Heart left ventricle (tissue), 16 donors: ENCODE measurements at regions not wholly inside any gene's neighbourhood (a gene's known extent, or its start where the extent isn't known, plus 50 kb on each side); places are given as distances from the start of the nearest gene placed in this dataset.
A peak's percentile ranks its signal among the peaks of the same experiment; 100 is the strongest.

ENCODE experiments used
- ATAC-seq, 4 donors: fragments of 200-7000 bp; cut with Tn5 transposase; one replicate each; pipeline ENCODE4 v1.9.1; 2020 to 2022; ENCODE audit warnings: moderate library complexity in 4 of 4, mild to moderate bottlenecking in 3 of 4, moderate number of reproducible peaks in 1 of 4
- DNase-seq, 5 donors: peaks; one replicate each; pipeline ENCODE4 v3.0.0-alpha.2; 2020
- H3K27ac ChIP-seq, 12 donors: fragments of 200-600 bp; sonication (generic) in 4 of 12; one replicate each; pipeline versions ENCODE4 v1.5.0 to v1.8.0; 2016 to 2022; ENCODE audit warnings: mild to moderate bottlenecking in 2 of 12
- H3K27me3 ChIP-seq, 9 donors: fragments of 200-600 bp; sonication (generic) in 2 of 9; one replicate each; pipeline versions ENCODE4 v1.5.1 to v1.8.0; 2016 to 2022; ENCODE audit warnings: mild to moderate bottlenecking in 3 of 9
- H3K36me3 ChIP-seq, 9 donors: fragments of 200-600 bp; sonication (generic) in 2 of 9; one replicate each; pipeline versions ENCODE4 v1.5.0 to v1.8.0; 2018 to 2022; ENCODE audit warnings: mild to moderate bottlenecking in 2 of 9
- H3K4me1 ChIP-seq, 12 donors: fragments of 200-600 bp; sonication (generic) in 4 of 12; one replicate each; pipeline versions ENCODE4 v1.5.0 to v1.8.0; 2016 to 2022; ENCODE audit warnings: mild to moderate bottlenecking in 3 of 12
- H3K4me3 ChIP-seq, 12 donors: fragments of 200-600 bp; sonication (generic) in 4 of 12; one replicate each; pipeline versions ENCODE4 v1.5.0 to v1.8.0; 2017 to 2022; ENCODE audit warnings: mild to moderate bottlenecking in 9 of 12, moderate library complexity in 4 of 12
- H3K9me3 ChIP-seq, 12 donors: fragments of 200-600 bp; sonication (generic) in 4 of 12; one replicate each; pipeline versions ENCODE4 v1.5.0 to v1.8.0; 2016 to 2022; ENCODE audit warnings: mild to moderate bottlenecking in 1 of 12
- POLR2A ChIP-seq, 2 donors: fragments of 450-650 bp; IDR thresholded peaks; one replicate each; pipeline ENCODE4 v1.6.1; 2017; ENCODE audit warnings: antibody characterized with exemption in 2 of 2, mild to moderate bottlenecking in 2 of 2, moderate library complexity in 2 of 2
- WGBS, 4 donors: extraction: QIAGEN DNeasy Blood & Tissue Kit in 2 of 4; methylation state at CpG; one replicate each; pipeline versions ENCODE4 v1.1.5 to v1.1.7; 2013 to 2018; 5-methylcytosine and 5-hydroxymethylcytosine counted together
- intact Hi-C, 10 donors: fragments of 100-400 bp; cut with DNase I; formaldehyde crosslinking; loops; one replicate each; pipeline versions ENCODE4 v1.11.1 to v1.14.2; 2022
- TF ChIP-seq, protein P1 (sequence below), 12 donors: fragments of 200-600 bp; sonication (generic) in 4 of 12; IDR thresholded peaks; one replicate each; pipeline versions ENCODE4 v1.5.0 to v1.8.0; 2018 to 2022; ENCODE audit warnings: antibody characterized with exemption in 12 of 12, mild to moderate bottlenecking in 5 of 12
- donor health status: ischemic (EF 13 %, LVEDD 7.1; RV severe dilation, severe dysfunction).
- donor health status: healthy with polysubstance abuse.
- donor health status: DM: no; HTN: yes; CAD: no.
- donor health status: DM: no; HTN: no; CAD: no.
- donor health status: ischemic (EF 25% LVEDD 6.9; RV normal size, moderate dysfunction).
- donor health status: ischemic (EF 25% LVEDD 5.7; RV mildly dilated, moderate dysfunction).
- donor health status: healthy.
- donor health status: DM: yes; HTN: yes; CAD: no.
- donor health status: ischemic (EF 35%, LVEDD 5.7; RV mildly dilated, moderate dysfunction).
- donor health status: nonischemic (EF 11% LVEDD 7.7; RV severe dilation, severe dysfunction).
- donor health status: DM: yes; HTN: yes; CAD: no.
- donor health status: PGD.
- donor health status: ischemic (EF 29% LVEDD 5.4; RV normal size, mild dysfunction).
- donor health status: nonischemic (EF 23%, LVEDD 6.1; RV moderate dilation, normal function).

GRCh38 chr15:67892559-67893377 is 52.9 kb upstream of the RNU6-1 start:
- Histone ChIP-seq H3K4me1 (peaks cover 0 to 4% (median 0%) of the 10 kb centered on the region in 12 donors), H3K27me3 (no peaks in the 10 kb centered on the region), H3K36me3 (no peaks in the 10 kb centered on the region), H3K4me3 (no peak overlapping the region), H3K27ac (peak overlapping the region in 1 of 12 donors; percentile 45), H3K9me3 (peaks cover 0 to 15% (median 0%) of the 10 kb centered on the region in 12 donors)
- WGBS, 4 donors: 83 to 94% (median 84%) methylated on average over 2 of the region's 2 CpGs
- intact Hi-C loops: no loop called here
- ATAC-seq: no peak
- TF ChIP-seq, protein P1, sequence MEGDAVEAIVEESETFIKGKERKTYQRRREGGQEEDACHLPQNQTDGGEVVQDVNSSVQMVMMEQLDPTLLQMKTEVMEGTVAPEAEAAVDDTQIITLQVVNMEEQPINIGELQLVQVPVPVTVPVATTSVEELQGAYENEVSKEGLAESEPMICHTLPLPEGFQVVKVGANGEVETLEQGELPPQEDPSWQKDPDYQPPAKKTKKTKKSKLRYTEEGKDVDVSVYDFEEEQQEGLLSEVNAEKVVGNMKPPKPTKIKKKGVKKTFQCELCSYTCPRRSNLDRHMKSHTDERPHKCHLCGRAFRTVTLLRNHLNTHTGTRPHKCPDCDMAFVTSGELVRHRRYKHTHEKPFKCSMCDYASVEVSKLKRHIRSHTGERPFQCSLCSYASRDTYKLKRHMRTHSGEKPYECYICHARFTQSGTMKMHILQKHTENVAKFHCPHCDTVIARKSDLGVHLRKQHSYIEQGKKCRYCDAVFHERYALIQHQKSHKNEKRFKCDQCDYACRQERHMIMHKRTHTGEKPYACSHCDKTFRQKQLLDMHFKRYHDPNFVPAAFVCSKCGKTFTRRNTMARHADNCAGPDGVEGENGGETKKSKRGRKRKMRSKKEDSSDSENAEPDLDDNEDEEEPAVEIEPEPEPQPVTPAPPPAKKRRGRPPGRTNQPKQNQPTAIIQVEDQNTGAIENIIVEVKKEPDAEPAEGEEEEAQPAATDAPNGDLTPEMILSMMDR (IDR thresholded peaks at IDR 0.05): no peak
- no peak for TF ChIP-seq POLR2A (IDR thresholded peaks at IDR 0.05)
- DNase-seq: no peak

- DNase-seq (no peak), ATAC-seq (no peak)
- Histone ChIP-seq H3K4me1 (peaks cover 0 to 6% (median 0%) of the 10 kb centered on the region in 12 donors), H3K4me3 (no peak overlapping the region), H3K27ac (no peak overlapping the region), H3K9me3 (peaks cover 0 to 15% (median 0%) of the 10 kb centered on the region in 12 donors), H3K27me3 (no peaks in the 10 kb centered on the region), H3K36me3 (no peaks in the 10 kb centered on the region)
- TF ChIP-seq POLR2A (IDR thresholded peaks at IDR 0.05): no peak
- TF ChIP-seq, protein P1 (IDR thresholded peaks at IDR 0.05): no peak
- intact Hi-C loops: no loop called here
Measured at GRCh38 chr15:67895237-67895636, 55.4 kb upstream of the RNU6-1 start.

DNA sequence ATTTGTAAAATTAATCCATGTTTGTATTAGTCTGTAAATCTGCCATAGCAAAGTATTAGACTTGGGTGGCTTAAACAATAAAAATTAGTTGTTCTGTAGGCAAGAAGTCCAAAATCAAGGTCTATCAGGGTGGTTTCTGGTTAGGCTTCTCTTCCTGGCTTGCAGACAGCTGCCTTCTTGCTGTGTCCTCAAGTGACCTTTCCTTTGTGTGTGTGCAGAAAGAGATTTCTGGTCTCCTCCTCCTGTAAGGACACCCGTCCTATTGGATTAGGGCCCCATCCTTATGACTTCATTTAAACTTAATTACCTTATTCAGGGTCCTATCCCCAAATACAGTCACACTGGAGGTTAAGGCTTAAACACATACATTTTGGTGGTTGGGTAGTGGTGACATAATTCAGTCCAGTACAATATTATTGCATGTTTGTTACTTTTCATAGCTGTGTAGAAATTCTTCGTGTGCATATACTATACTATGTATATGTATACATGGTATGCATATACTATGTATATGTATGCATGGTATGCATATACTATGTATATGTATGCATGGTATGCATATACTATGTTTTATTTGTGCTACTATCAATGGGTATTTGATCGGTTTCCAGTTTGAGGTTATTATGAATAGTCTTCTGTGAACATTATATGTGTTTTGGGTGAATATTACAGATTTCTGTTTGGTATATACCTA is 57.9 kb upstream of the RNU6-1 start:
- H3K9me3 ChIP-seq: peaks cover 0 to 15% (median 0%) of the 10 kb centered on the region in 12 donors
- ATAC-seq: peak in 1 of 4 donors; percentile 33
- WGBS, 4 donors: 63 to 71% (median 68%) methylated on average over 3 of the region's 3 CpGs
- no peaks in the 10 kb centered on the region for H3K36me3 ChIP-seq
- H3K4me3 ChIP-seq: no peak overlapping the region
- H3K27ac ChIP-seq: no peak overlapping the region
- H3K4me1 ChIP-seq: peaks cover 0 to 6% (median 0%) of the 10 kb centered on the region in 12 donors
- no peak for DNase-seq
- TF ChIP-seq POLR2A (IDR thresholded peaks at IDR 0.05): no peak
- TF ChIP-seq, protein P1 (IDR thresholded peaks at IDR 0.05): no peak
- intact Hi-C loops: no loop called here
- H3K27me3 ChIP-seq: no peaks in the 10 kb centered on the region

- intact Hi-C loops: loop anchor here in 1 of 10 donors (10.0 kb wide), 1 partner anchor 255 kb away; no protein-coding TSS in a partner anchor
- no peak for DNase-seq
- Histone ChIP-seq H3K27me3 (no peaks in the 10 kb centered on the region), H3K4me1 (peaks cover 0 to 6% (median 0%) of the 10 kb centered on the region in 12 donors), H3K36me3 (no peaks in the 10 kb centered on the region), H3K4me3 (no peak overlapping the region), H3K9me3 (peaks cover 0 to 10% (median 0%) of the 10 kb centered on the region in 12 donors), H3K27ac (no peak overlapping the region)
- TF ChIP-seq, protein P1 (IDR thresholded peaks at IDR 0.05): no peak
- TF ChIP-seq POLR2A (IDR thresholded peaks at IDR 0.05): no peak
- 69 to 75% (median 71%) methylated on average over 9 of the region's 9 CpGs for WGBS, 4 donors
- no peak for ATAC-seq
Measured at GRCh38 chr15:67899596-67900283, 59.9 kb upstream of the RNU6-1 start.
